ENCODE measurements at regions not wholly inside any gene's neighbourhood (a gene's known extent, or its start where the extent isn't known, plus 50 kb on each side); places are given as distances from the start of the nearest gene placed in this dataset.
"Not testable (repeated sequence)": the region's sequence is repeated elsewhere in the genome, so short reads cannot be mapped to it uniquely, and the experiment has no call there.

- Mint-ChIP-seq H3K27ac (no peak overlapping the region), H3K4me3 (no peak overlapping the region), H3K9me3 (no peaks in the 10 kb centered on the region), H3K36me3 (no peaks in the 10 kb centered on the region), H3K4me1 (no peaks in the 10 kb centered on the region), H3K27me3 (peaks cover 37% of the 10 kb centered on the region)
- ATAC-seq (ENCODE audit: low read depth) = no peak
- POLR2A ChIA-PET = no interaction called here
- no peak for DNase-seq
These were observed 181.8 kb upstream of the PDE10A start for GRCh38 chr6:165844801-165845364.

- no peak for ATAC-seq (ENCODE audit: low read depth)
These were observed 181.2 kb upstream of the PDE10A start for GRCh38 chr6:165844232-165844631.

GRCh38 chr6:165843568-165844113, 180.6 kb upstream of the PDE10A start:
- POLR2A ChIA-PET = no interaction called here
- no peaks in the 10 kb centered on the region for H3K36me3 Mint-ChIP-seq
- H3K27me3 Mint-ChIP-seq = peaks cover 30% of the 10 kb centered on the region

More at GRCh38 chr6:165844232-165844631, 181.2 kb upstream of the PDE10A start:
- DNase-seq = no peak
- Mint-ChIP-seq H3K4me3 (no peak overlapping the region), H3K9me3 (no peaks in the 10 kb centered on the region), H3K36me3 (no peaks in the 10 kb centered on the region), H3K27ac (no peak overlapping the region), H3K27me3 (peaks cover 31% of the 10 kb centered on the region), H3K4me1 (no peaks in the 10 kb centered on the region)
- POLR2A ChIA-PET = no interaction called here

GRCh38 chr6:165843121-165843520, 180.1 kb upstream of the PDE10A start:
- H3K4me1 Mint-ChIP-seq = no peaks in the 10 kb centered on the region

More at GRCh38 chr6:165843568-165844113, 180.6 kb upstream of the PDE10A start:
- H3K4me1 Mint-ChIP-seq = no peaks in the 10 kb centered on the region
- DNase-seq (no peak), ATAC-seq (ENCODE audit: low read depth) (no peak)
- no peaks in the 10 kb centered on the region for H3K9me3 Mint-ChIP-seq
- H3K4me3 Mint-ChIP-seq = no peak overlapping the region
- H3K27ac Mint-ChIP-seq = no peak overlapping the region

DNA sequence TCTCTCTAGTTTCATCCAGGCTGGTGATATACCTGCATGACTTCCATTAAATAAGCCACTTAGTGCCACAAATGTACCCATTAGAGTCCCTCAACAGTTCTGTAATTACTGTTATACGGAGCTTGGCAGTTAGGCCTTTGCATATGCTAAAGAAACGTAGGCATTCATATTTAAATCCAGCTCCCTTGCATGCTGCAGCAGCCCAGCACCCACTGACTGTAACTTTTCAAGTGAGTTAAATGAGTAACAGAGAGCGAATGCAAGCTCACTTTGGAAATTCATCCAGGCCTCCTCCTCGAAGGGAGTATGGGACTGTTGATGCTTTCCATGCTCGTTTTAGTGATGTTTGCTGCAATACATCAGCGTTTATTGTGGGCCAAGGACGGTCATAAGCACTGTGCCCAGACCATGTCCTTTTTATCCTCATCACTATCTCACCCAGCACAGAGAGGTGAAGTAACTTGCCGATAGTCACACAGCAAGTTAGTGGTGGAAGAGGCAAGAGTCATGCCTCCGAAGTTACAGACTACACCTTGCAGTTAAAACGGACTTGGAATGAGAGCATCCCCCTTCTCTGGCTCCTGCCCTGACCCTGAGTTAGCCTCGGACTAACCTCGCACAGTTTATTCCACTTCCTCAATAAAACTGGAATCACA, 179.4 kb upstream of the PDE10A start:
- POLR2A ChIA-PET = no interaction called here
- Mint-ChIP-seq H3K27ac (no peak overlapping the region), H3K36me3 (no peaks in the 10 kb centered on the region), H3K4me3 (no peak overlapping the region), H3K4me1 (no peaks in the 10 kb centered on the region), H3K27me3 (peaks cover 27% of the 10 kb centered on the region), H3K9me3 (no peaks in the 10 kb centered on the region)
- DNase-seq = no peak
- ATAC-seq (ENCODE audit: low read depth) = no peak

More at GRCh38 chr6:165843121-165843520, 180.1 kb upstream of the PDE10A start:
- Mint-ChIP-seq H3K27me3 (peaks cover 30% of the 10 kb centered on the region), H3K9me3 (no peaks in the 10 kb centered on the region), H3K27ac (no peak overlapping the region), H3K36me3 (no peaks in the 10 kb centered on the region), H3K4me3 (no peak overlapping the region)
- POLR2A ChIA-PET = no interaction called here
- ATAC-seq (ENCODE audit: low read depth) (no peak), DNase-seq (no peak)

DNA sequence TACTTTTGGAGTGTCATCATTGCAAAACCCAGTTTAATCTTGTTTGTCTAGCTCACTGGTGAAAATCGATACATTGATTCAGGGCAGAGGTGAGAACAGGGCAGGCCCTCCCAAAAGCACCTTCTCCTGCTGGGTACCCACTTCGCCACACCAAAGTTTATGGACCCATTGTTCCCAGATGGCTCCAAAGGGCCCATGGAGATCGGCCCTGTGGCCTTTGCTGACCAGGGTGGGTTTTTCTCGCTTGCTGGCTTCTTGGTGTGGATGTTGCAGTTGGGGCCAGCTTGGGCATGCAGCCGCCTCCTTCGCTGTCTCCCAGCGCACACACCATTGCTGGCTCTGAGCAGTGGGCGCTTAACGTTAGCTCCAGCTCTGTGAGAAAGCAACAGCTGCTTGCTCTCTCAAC, 178.1 kb upstream of the PDE10A start:
- ATAC-seq (ENCODE audit: low read depth) = no peak
- H3K4me3 Mint-ChIP-seq = no peak overlapping the region
- peaks cover 22% of the 10 kb centered on the region for H3K27me3 Mint-ChIP-seq
- POLR2A ChIA-PET = no interaction called here
- H3K9me3 Mint-ChIP-seq = peaks cover 2% of the 10 kb centered on the region
- no peak overlapping the region for H3K27ac Mint-ChIP-seq
- no peaks in the 10 kb centered on the region for H3K36me3 Mint-ChIP-seq
- no peaks in the 10 kb centered on the region for H3K4me1 Mint-ChIP-seq
- no peak for DNase-seq

GRCh38 chr6:165837948-165838745, 175.1 kb upstream of the PDE10A start:
- H3K27me3 Mint-ChIP-seq = peaks cover 9% of the 10 kb centered on the region
- no peak overlapping the region for H3K4me3 Mint-ChIP-seq
- POLR2A ChIA-PET = no interaction called here
- H3K4me1 Mint-ChIP-seq = no peaks in the 10 kb centered on the region
- no peak overlapping the region for H3K27ac Mint-ChIP-seq
- H3K9me3 Mint-ChIP-seq = peaks cover 5% of the 10 kb centered on the region
- DNase-seq (no peak), ATAC-seq (ENCODE audit: low read depth) (no peak)
- H3K36me3 Mint-ChIP-seq = no peaks in the 10 kb centered on the region

GRCh38 chr6:165836648-165837047, 173.6 kb upstream of the PDE10A start:
- H3K4me3 Mint-ChIP-seq; H3K9me3 Mint-ChIP-seq; DNase-seq; H3K27ac Mint-ChIP-seq; ATAC-seq (ENCODE audit: low read depth); POLR2A ChIA-PET; H3K36me3 Mint-ChIP-seq; H3K4me1 Mint-ChIP-seq: not testable (repeated sequence)
- peaks cover 10% of the 10 kb centered on the region for H3K27me3 Mint-ChIP-seq

- ATAC-seq (ENCODE audit: low read depth) = no peak
- H3K9me3 Mint-ChIP-seq = peaks cover 5% of the 10 kb centered on the region
- H3K4me3 Mint-ChIP-seq = no peak overlapping the region
- H3K4me1 Mint-ChIP-seq = peaks cover 2% of the 10 kb centered on the region
- no peak overlapping the region for H3K27ac Mint-ChIP-seq
- H3K27me3 Mint-ChIP-seq = peaks cover 11% of the 10 kb centered on the region
- DNase-seq = no peak
- H3K36me3 Mint-ChIP-seq = no peaks in the 10 kb centered on the region
- POLR2A ChIA-PET = no interaction called here
These were observed 172.4 kb upstream of the PDE10A start for GRCh38 chr6:165835410-165835851.

GRCh38 chr6:165834613-165835259, 171.7 kb upstream of the PDE10A start:
- Mint-ChIP-seq H3K4me3 (no peak overlapping the region), H3K4me1 (peaks cover 2% of the 10 kb centered on the region), H3K9me3 (peaks cover 5% of the 10 kb centered on the region), H3K36me3 (no peaks in the 10 kb centered on the region), H3K27ac (no peak overlapping the region), H3K27me3 (peaks cover 11% of the 10 kb centered on the region)
- POLR2A ChIA-PET = no interaction called here
- ATAC-seq (ENCODE audit: low read depth) (no peak), DNase-seq (no peak)

DNA sequence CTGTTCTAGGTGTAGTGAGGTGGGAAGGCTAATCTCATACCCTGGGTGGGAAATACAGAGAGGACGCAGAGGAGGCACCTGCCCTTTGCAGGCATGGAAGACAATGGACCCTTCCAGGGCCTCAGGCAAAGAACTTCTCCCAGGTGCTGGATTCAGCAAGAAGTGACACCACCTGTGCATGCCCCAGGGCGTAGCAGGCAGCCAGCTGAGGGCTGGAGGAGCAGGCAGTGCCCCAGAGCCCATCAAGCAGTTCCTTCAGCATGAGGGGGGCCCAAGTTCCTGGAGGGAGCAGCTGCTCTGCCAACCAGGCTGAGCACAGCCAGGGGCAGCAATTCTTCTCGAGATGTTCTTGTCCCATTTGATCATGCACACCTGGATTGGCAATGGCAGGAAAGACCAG, 170.3 kb upstream of the PDE10A start:
- Mint-ChIP-seq H3K4me3 (no peak overlapping the region), H3K36me3 (no peaks in the 10 kb centered on the region), H3K27me3 (peaks cover 11% of the 10 kb centered on the region), H3K27ac (no peak overlapping the region), H3K9me3 (peaks cover 5% of the 10 kb centered on the region), H3K4me1 (peaks cover 2% of the 10 kb centered on the region)
- POLR2A ChIA-PET = no interaction called here
- ATAC-seq (ENCODE audit: low read depth) (no peak), DNase-seq (no peak)

GRCh38 chr6:165831812-165832510, 168.9 kb upstream of the PDE10A start:
- Mint-ChIP-seq H3K4me1 (peaks cover 2% of the 10 kb centered on the region), H3K27me3 (peaks cover 11% of the 10 kb centered on the region), H3K9me3 (peaks cover 4% of the 10 kb centered on the region), H3K27ac (no peak overlapping the region), H3K36me3 (no peaks in the 10 kb centered on the region), H3K4me3 (no peak overlapping the region)
- DNase-seq = no peak
- ATAC-seq (ENCODE audit: low read depth) = no peak
- POLR2A ChIA-PET = no interaction called here

GRCh38 chr6:165830761-165831160, 167.7 kb upstream of the PDE10A start:
- Mint-ChIP-seq H3K36me3 (no peaks in the 10 kb centered on the region), H3K27me3 (peaks cover 11% of the 10 kb centered on the region), H3K27ac (no peak overlapping the region), H3K4me3 (no peak overlapping the region), H3K4me1 (peaks cover 2% of the 10 kb centered on the region), H3K9me3 (no peaks in the 10 kb centered on the region)
- ATAC-seq (ENCODE audit: low read depth) (no peak), DNase-seq (no peak)
- POLR2A ChIA-PET = no interaction called here

Data from activated naive CD8-positive, alpha-beta T cell treated with anti-CD3 and anti-CD28 coated beads, Interleukin-2, amount 10 ng/mL, durations not matched to agents 7 days and 5 days (primary cell).